Caco-2 (cell line): ENCODE measurements at regions not wholly inside any gene's neighbourhood (a gene's known extent, or its start where the extent isn't known, plus 50 kb on each side); places are given as distances from the start of the nearest gene placed in this dataset.

ENCODE experiments used
- BruUV-seq: library from RNA; stranded (reverse); fragments of 400-500 nt; replicated peaks from 2 replicates; lab custom pipeline; 2021; lab: Mats Ljungman, UMichigan
- CTCF ChIA-PET: fragments of 300-600 bp; sonication (Branson Sonifier 250); formaldehyde crosslinking; loops from one replicate; lab custom pipeline; 2022; ENCODE audit warnings: antibody characterized with exemption; lab: Charles Lee
- POLR2A ChIA-PET: fragments of 300-600 bp; sonication (Branson Sonifier 250); formaldehyde crosslinking; loops from one replicate; lab custom pipeline; 2022; ENCODE audit warnings: antibody characterized with exemption; lab: Charles Lee
- DNase-seq, 2 experiments: peaks; one replicate each; pipeline versions ENCODE4 v3.0.0 to v3.0.0-alpha.2; 2020 to 2022
- H3K27me3 ChIP-seq: replicated peaks from 2 replicates; pipeline ENCODE4 v1.6.0; 2011; ENCODE audit warnings: low read length; ENCODE audit not compliant: control insufficient read depth, insufficient read depth
- H3K36me3 ChIP-seq: 2 replicates; pipeline ENCODE4 v1.5.1; 2011; ENCODE audit warnings: low read length; ENCODE audit not compliant: control insufficient read depth, insufficient read depth
- H3K4me1 ChIP-seq: fragments of 250-450 bp; sonication (Bioruptor Pico); 2 replicates; pipeline ENCODE4 v1.5.1; 2020; ENCODE audit warnings: mild to moderate bottlenecking
- H3K4me3 ChIP-seq: 2 replicates; pipeline ENCODE4 v1.5.1; 2011; ENCODE audit warnings: low read depth, mild to moderate bottlenecking, control low read depth, low read length
- H3K9me3 ChIP-seq: fragments of 250-450 bp; sonication (Bioruptor Pico); 2 replicates; pipeline ENCODE4 v1.5.1; 2020; ENCODE audit warnings: mild to moderate bottlenecking, moderate library complexity
- H3K27ac Mint-ChIP-seq: one replicate; pipeline ENCODE4 v1.8.0; 2022; ENCODE audit warnings: mixed read lengths; ENCODE audit not compliant: unreplicated experiment
- H3K27me3 Mint-ChIP-seq: one replicate; pipeline ENCODE4 v1.8.0; 2022; ENCODE audit warnings: mixed read lengths; ENCODE audit not compliant: insufficient read depth, unreplicated experiment
- H3K36me3 Mint-ChIP-seq: one replicate; pipeline ENCODE4 v1.8.0; 2022; ENCODE audit warnings: mild to moderate bottlenecking, mixed read lengths; ENCODE audit not compliant: insufficient read depth, unreplicated experiment
- H3K4me1 Mint-ChIP-seq: one replicate; pipeline ENCODE4 v1.8.0; 2022; ENCODE audit warnings: low read depth, mixed read lengths; ENCODE audit not compliant: unreplicated experiment
- H3K4me3 Mint-ChIP-seq: one replicate; pipeline ENCODE4 v1.8.0; 2022; ENCODE audit warnings: mild to moderate bottlenecking, moderate library complexity, mixed read lengths; ENCODE audit not compliant: unreplicated experiment
- H3K9me3 Mint-ChIP-seq: one replicate; pipeline ENCODE4 v1.8.0; 2022; ENCODE audit warnings: mixed read lengths; ENCODE audit not compliant: unreplicated experiment
- CTCF ChIP-seq, 2 experiments: fragments of 200-600 bp in 1 of 2; IDR thresholded peaks; 1 replicate in 1 of 2; 2 replicates in 1 of 2; pipeline versions ENCODE4 v1.5.1 to v1.8.0; 2011 to 2022; ENCODE audit warnings: antibody characterized with exemption in 1 of 2, control low read depth in 1 of 2, inconsistent platforms in 1 of 2, low read depth in 1 of 2, low read length in 1 of 2, mild to moderate bottlenecking in 1 of 2, moderate library complexity in 1 of 2; ENCODE audit not compliant: insufficient read depth in 1 of 2, severe bottlenecking in 1 of 2, unreplicated experiment in 1 of 2
- intact Hi-C: fragments of 100-400 bp; cut with micrococcal nuclease; formaldehyde crosslinking; loops from one replicate; pipeline ENCODE4 v1.10.0; 2022; ENCODE audit not compliant: unreplicated experiment

GRCh38 chr18:3356614-3357013 lies 93.4 kb upstream of the TGIF1 start:
- Mint-ChIP-seq H3K4me1 (no peaks in the 10 kb centered on the region), H3K27ac (no peak overlapping the region), H3K36me3 (no peaks in the 10 kb centered on the region), H3K9me3 (no peaks in the 10 kb centered on the region), H3K4me3 (no peak overlapping the region), H3K27me3 (no peaks in the 10 kb centered on the region)
- Histone ChIP-seq H3K9me3 (no peaks in the 10 kb centered on the region), H3K36me3 (no peaks in the 10 kb centered on the region), H3K27me3 (no peaks in the 10 kb centered on the region), H3K4me3 (no peak overlapping the region), H3K4me1 (no peaks in the 10 kb centered on the region)
- DNase-seq = no peak
- no peak for TF ChIP-seq CTCF (IDR thresholded peaks at IDR 0.05; ENCODE audit: insufficient read depth in 1 of 2, low read depth in 1 of 2, low read length in 1 of 2, severe bottlenecking in 1 of 2, unreplicated experiment in 1 of 2)
- ChIA-PET POLR2A (no interaction called here), CTCF (no interaction called here)
- no TSS peak for BruUV-seq
- intact Hi-C loops = no loop called here

GRCh38 chr18:3357516-3357915 lies 92.5 kb upstream of the TGIF1 start:
- no peaks in the 10 kb centered on the region for H3K9me3 ChIP-seq
- Mint-ChIP-seq H3K27me3 (no peaks in the 10 kb centered on the region), H3K9me3 (no peaks in the 10 kb centered on the region), H3K4me1 (no peaks in the 10 kb centered on the region), H3K4me3 (no peak overlapping the region), H3K36me3 (no peaks in the 10 kb centered on the region), H3K27ac (no peak overlapping the region)
- H3K27me3 ChIP-seq = no peaks in the 10 kb centered on the region
- no TSS peak for BruUV-seq
- CTCF ChIA-PET = no interaction called here
- no peak overlapping the region for H3K4me3 ChIP-seq
- TF ChIP-seq CTCF (IDR thresholded peaks at IDR 0.05; ENCODE audit: insufficient read depth in 1 of 2, low read depth in 1 of 2, low read length in 1 of 2, severe bottlenecking in 1 of 2, unreplicated experiment in 1 of 2) = no peak
- intact Hi-C loops = no loop called here
- DNase-seq = no peak
- no peaks in the 10 kb centered on the region for H3K4me1 ChIP-seq
- POLR2A ChIA-PET = no interaction called here
- no peaks in the 10 kb centered on the region for H3K36me3 ChIP-seq

GRCh38 chr18:3358310-3358709 lies 91.7 kb upstream of the TGIF1 start:
- Histone ChIP-seq H3K4me1 (no peaks in the 10 kb centered on the region), H3K9me3 (no peaks in the 10 kb centered on the region), H3K4me3 (no peak overlapping the region), H3K36me3 (no peaks in the 10 kb centered on the region), H3K27me3 (no peaks in the 10 kb centered on the region)
- no peak for DNase-seq
- intact Hi-C loops = no loop called here
- no TSS peak for BruUV-seq
- Mint-ChIP-seq H3K36me3 (no peaks in the 10 kb centered on the region), H3K4me1 (no peaks in the 10 kb centered on the region), H3K9me3 (no peaks in the 10 kb centered on the region), H3K4me3 (no peak overlapping the region), H3K27me3 (no peaks in the 10 kb centered on the region), H3K27ac (no peak overlapping the region)
- POLR2A ChIA-PET = no interaction called here
- no peak for TF ChIP-seq CTCF (IDR thresholded peaks at IDR 0.05; ENCODE audit: insufficient read depth in 1 of 2, low read depth in 1 of 2, low read length in 1 of 2, severe bottlenecking in 1 of 2, unreplicated experiment in 1 of 2)
- CTCF ChIA-PET = no interaction called here
